GM12878 (cell line): ENCODE measurements at regions not wholly inside any gene's neighbourhood (a gene's known extent, or its start where the extent isn't known, plus 50 kb on each side); places are given as distances from the start of the nearest gene placed in this dataset.

Experiments used
- ATAC-seq: fragments of 200-7000 bp; cut with Tn5 transposase; 3 replicates; pipeline ENCODE4 v1.9.1; 2020; ENCODE audit warnings: mild to moderate bottlenecking, moderate library complexity
- BruUV-seq: library from RNA; stranded (reverse); fragments of 400-500 nt; replicated peaks from 2 replicates; lab custom pipeline; 2021; lab: Mats Ljungman, UMichigan
- CTCF ChIA-PET: fragments of 300-600 bp; sonication (Branson Sonifier 250); formaldehyde crosslinking; extraction: SDS; loops from one replicate; lab custom pipeline; 2021; ENCODE audit warnings: inconsistent platforms; lab: Yijun Ruan, JAX
- POLR2A ChIA-PET: fragments of 350-600 bp; formaldehyde crosslinking; extraction: SDS; loops from one replicate; lab custom pipeline; 2021; ENCODE audit warnings: inconsistent platforms; lab: Charles Lee
- RAD21 ChIA-PET: fragments of 300-600 bp; sonication (Branson Sonifier 250); formaldehyde crosslinking; loops from one replicate; lab custom pipeline; 2023; ENCODE audit warnings: antibody characterized with exemption; ENCODE audit not compliant: unreplicated experiment; lab: Charles Lee
- SMC1A ChIA-PET: fragments of 300-600 bp; sonication (Branson Sonifier 250); formaldehyde crosslinking; loops from one replicate; lab custom pipeline; 2023; ENCODE audit not compliant: unreplicated experiment, uncharacterized antibody; lab: Charles Lee
- DNase-seq: peaks from one replicate; pipeline ENCODE4 v3.0.0-alpha.2; 2011; ENCODE audit warnings: low read depth, low spot score
- FAIRE-seq: peaks from 3 replicates; lab custom pipeline; 2011; peaks lifted over from hg19 to GRCh38; lab: Jason Lieb, UNC
- H2AFZ ChIP-seq: 2 replicates; pipeline ENCODE4 v1.6.0; 2011; ENCODE audit warnings: low read depth, low read length, control low read depth; ENCODE audit not compliant: control insufficient read depth
- H3K27ac ChIP-seq: 2 replicates; pipeline ENCODE4 v1.5.1; 2011; ENCODE audit warnings: control low read depth; ENCODE audit not compliant: control insufficient read depth, insufficient read depth
- H3K27me3 ChIP-seq, 2 experiments: replicated peaks in 1 of 2; 2 replicates each; pipeline versions ENCODE4 v1.6.0 to v1.6.1; 2011; ENCODE audit warnings: low read length in 1 of 2; ENCODE audit not compliant: control insufficient read depth in 2 of 2, insufficient read depth in 2 of 2
- H3K36me3 ChIP-seq, 2 experiments: 2 replicates each; pipeline ENCODE4 v1.5.1; 2011; ENCODE audit warnings: low read length in 1 of 2; ENCODE audit not compliant: control insufficient read depth in 2 of 2, insufficient read depth in 2 of 2
- H3K4me1 ChIP-seq: 2 replicates; pipeline ENCODE4 v1.6.1; 2011; ENCODE audit warnings: mild to moderate bottlenecking, low read length, moderate library complexity, mixed read lengths; ENCODE audit not compliant: control insufficient read depth, insufficient read depth
- H3K4me2 ChIP-seq: 2 replicates; pipeline ENCODE4 v1.6.0; 2011; ENCODE audit warnings: control low read depth; ENCODE audit not compliant: control insufficient read depth, insufficient read depth
- H3K4me3 ChIP-seq: fragments of 200-600 bp; sonication (generic); 2 replicates; pipeline ENCODE4 v1.5.1; 2016
- H3K79me2 ChIP-seq: 2 replicates; pipeline ENCODE4 v1.6.0; 2011; ENCODE audit warnings: low read length; ENCODE audit not compliant: control insufficient read depth, insufficient read depth
- H3K9ac ChIP-seq: 2 replicates; pipeline ENCODE4 v1.8.0; 2011; ENCODE audit warnings: low read length, control low read depth, mixed read lengths; ENCODE audit not compliant: control insufficient read depth, insufficient read depth
- H3K9me3 ChIP-seq: replicated peaks from 3 replicates; pipeline ENCODE4 v1.5.1; 2011; ENCODE audit warnings: mild to moderate bottlenecking, low read length; ENCODE audit not compliant: control insufficient read depth, insufficient read depth
- H4K20me1 ChIP-seq: 2 replicates; pipeline ENCODE4 v1.6.0; 2011; ENCODE audit not compliant: control insufficient read depth, insufficient read depth
- CHD1 ChIP-seq: IDR thresholded peaks from 2 replicates; pipeline ENCODE4 v1.6.1; 2012; ENCODE audit warnings: low read depth, low read length, improper control_type of control experiment
- SRF ChIP-seq, 2 experiments: IDR thresholded peaks; 2 replicates each; pipeline ENCODE4 v1.6.1; 2011; ENCODE audit warnings: low read depth in 2 of 2, low read length in 2 of 2, mild to moderate bottlenecking in 1 of 2, moderate library complexity in 1 of 2
- STAT3 ChIP-seq: IDR thresholded peaks from 2 replicates; pipeline ENCODE4 v1.6.1; 2011; ENCODE audit warnings: low read depth, low read length, improper control_type of control experiment
- SUZ12 ChIP-seq: fragments of 200-600 bp; sonication (generic); IDR thresholded peaks from one replicate; pipeline ENCODE4 v1.6.1; 2018; ENCODE audit warnings: antibody characterized with exemption, mild to moderate bottlenecking; ENCODE audit not compliant: unreplicated experiment
- WGBS: methylation state at CpG from one replicate; pipeline ENCODE4 v1.1.6; 2016; ENCODE audit warnings: low lambda C conversion rate; ENCODE audit not compliant: insufficient replicate concordance, insufficient coverage; ENCODE audit errors: missing lambda C conversion rate; 5-methylcytosine and 5-hydroxymethylcytosine counted together
- in situ Hi-C: fragments of 300-500 bp; cut with MboI; formaldehyde crosslinking; loops from 9 replicates; pipeline ENCODE4 v1.14.3; 2018; ENCODE audit warnings: mixed read lengths
- intact Hi-C: fragments of 100-400 bp; cut with micrococcal nuclease; formaldehyde crosslinking; loops from one replicate; pipeline ENCODE4 v1.14.2; 2022; ENCODE audit not compliant: unreplicated experiment
- TF ChIP-seq, protein P1 (sequence below): IDR thresholded peaks from 2 replicates; pipeline ENCODE4 v1.6.1; 2012; ENCODE audit warnings: low read length, inconsistent platforms
- TF ChIP-seq, protein P2 (sequence below), 3 experiments: IDR thresholded peaks in 2 of 3; conservative IDR thresholded peaks in 1 of 3; 2 replicates each; pipeline ENCODE4 v1.5.1; 2011; ENCODE audit warnings: low read depth in 3 of 3, low read length in 3 of 3, mild to moderate bottlenecking in 3 of 3, control low read depth in 2 of 3, moderate library complexity in 2 of 3, inconsistent platforms in 1 of 3, mixed read lengths in 1 of 3; ENCODE audit not compliant: control insufficient read depth in 2 of 3, insufficient read depth in 1 of 3; ENCODE audit errors: extremely low read depth in 1 of 3

- TF ChIP-seq, protein P1, sequence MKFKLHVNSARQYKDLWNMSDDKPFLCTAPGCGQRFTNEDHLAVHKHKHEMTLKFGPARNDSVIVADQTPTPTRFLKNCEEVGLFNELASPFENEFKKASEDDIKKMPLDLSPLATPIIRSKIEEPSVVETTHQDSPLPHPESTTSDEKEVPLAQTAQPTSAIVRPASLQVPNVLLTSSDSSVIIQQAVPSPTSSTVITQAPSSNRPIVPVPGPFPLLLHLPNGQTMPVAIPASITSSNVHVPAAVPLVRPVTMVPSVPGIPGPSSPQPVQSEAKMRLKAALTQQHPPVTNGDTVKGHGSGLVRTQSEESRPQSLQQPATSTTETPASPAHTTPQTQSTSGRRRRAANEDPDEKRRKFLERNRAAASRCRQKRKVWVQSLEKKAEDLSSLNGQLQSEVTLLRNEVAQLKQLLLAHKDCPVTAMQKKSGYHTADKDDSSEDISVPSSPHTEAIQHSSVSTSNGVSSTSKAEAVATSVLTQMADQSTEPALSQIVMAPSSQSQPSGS: no peak
- TF ChIP-seq SUZ12: peak; percentile 100
- ATAC-seq: no peak
These were observed 123.4 kb downstream of the ANKRD30BL start for GRCh38 chr2:132038179-132038882.

DNA sequence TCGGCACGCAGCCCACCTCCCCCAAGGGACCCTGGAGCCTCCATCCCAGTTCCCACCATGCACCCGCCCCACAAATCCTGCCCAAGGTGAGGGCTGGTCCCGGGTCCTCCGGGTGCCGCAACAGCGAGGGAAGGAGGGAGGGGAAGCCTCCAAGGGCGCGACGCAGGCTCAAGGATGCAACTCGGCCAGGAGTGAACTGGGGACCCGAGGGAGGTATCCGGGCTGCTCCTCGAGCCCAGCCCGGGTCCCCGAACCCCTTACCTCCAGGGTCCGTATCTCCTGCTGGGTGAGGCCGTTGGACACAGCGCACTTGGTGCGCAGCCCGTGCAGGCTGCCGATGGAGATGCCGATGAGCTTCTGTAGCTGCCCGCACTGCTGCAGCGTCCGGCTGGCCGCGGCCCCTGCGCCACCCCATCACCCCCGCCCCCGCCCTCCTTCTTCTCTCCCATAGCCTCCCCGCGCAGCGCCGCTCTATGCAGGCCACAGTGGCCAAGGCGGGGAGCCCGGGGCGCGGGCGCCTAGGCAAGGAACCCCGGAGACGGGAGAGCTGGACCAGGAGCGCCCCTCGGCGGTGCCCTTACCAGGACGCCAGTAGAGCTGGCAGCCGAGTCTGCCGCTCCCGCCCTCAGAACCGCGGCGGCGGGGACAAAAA, 124.1 kb downstream of the ANKRD30BL start:
- Histone ChIP-seq H3K36me3 (no peaks in the 10 kb centered on the region), H3K4me1 (no peaks in the 10 kb centered on the region), H3K4me2 (no peak overlapping the region), H3K9me3 (no peaks in the 10 kb centered on the region), H4K20me1 (no peaks in the 10 kb centered on the region), H3K27ac (no peak overlapping the region), H2AFZ (no peak overlapping the region), H3K4me3 (no peak overlapping the region), H3K79me2 (no peaks in the 10 kb centered on the region), H3K9ac (no peak overlapping the region), H3K27me3 (peaks cover 0 to 8% of the 10 kb centered on the region in 2 experiments; a peak in 3 of 4 replicates)
- ATAC-seq (no peak), DNase-seq (no peak), FAIRE-seq (no peak)
- no TSS peak for BruUV-seq
- in situ Hi-C loops: no loop called here
- TF ChIP-seq CHD1: no peak
- no peak for TF ChIP-seq STAT3
- no peak for TF ChIP-seq SRF (IDR thresholded peaks at IDR 0.05; ENCODE audit: low read depth in 2 of 2, low read length in 2 of 2)
- TF ChIP-seq, protein P2, sequence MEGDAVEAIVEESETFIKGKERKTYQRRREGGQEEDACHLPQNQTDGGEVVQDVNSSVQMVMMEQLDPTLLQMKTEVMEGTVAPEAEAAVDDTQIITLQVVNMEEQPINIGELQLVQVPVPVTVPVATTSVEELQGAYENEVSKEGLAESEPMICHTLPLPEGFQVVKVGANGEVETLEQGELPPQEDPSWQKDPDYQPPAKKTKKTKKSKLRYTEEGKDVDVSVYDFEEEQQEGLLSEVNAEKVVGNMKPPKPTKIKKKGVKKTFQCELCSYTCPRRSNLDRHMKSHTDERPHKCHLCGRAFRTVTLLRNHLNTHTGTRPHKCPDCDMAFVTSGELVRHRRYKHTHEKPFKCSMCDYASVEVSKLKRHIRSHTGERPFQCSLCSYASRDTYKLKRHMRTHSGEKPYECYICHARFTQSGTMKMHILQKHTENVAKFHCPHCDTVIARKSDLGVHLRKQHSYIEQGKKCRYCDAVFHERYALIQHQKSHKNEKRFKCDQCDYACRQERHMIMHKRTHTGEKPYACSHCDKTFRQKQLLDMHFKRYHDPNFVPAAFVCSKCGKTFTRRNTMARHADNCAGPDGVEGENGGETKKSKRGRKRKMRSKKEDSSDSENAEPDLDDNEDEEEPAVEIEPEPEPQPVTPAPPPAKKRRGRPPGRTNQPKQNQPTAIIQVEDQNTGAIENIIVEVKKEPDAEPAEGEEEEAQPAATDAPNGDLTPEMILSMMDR (IDR thresholded peaks at IDR 0.05 in 2 of 3, conservative IDR thresholded peaks at IDR 0.05 in 1 of 3; ENCODE audit: control insufficient read depth in 2 of 3, extremely low read depth in 1 of 3, insufficient read depth in 1 of 3, low read depth in 3 of 3, low read length in 3 of 3): 0 out of 6 replicates have a peak, but pooled peaks of 1 of the 3 experiments have one; percentile 1
- WGBS: 13% methylated on average over 18 of the region's 53 CpGs
- ChIA-PET POLR2A (no interaction called here), CTCF (no interaction called here), RAD21 (no interaction called here), SMC1A (no interaction called here)
- intact Hi-C loops: no loop called here

More at GRCh38 chr2:132038179-132038882, 123.4 kb downstream of the ANKRD30BL start:
- ChIA-PET CTCF (no interaction called here), POLR2A (no interaction called here), RAD21 (interaction anchor here (0.7 kb wide), 1 partner anchor 122 kb away, joined by 4 read pairs; no protein-coding TSS in a partner anchor), SMC1A (no interaction called here)
- H2AFZ ChIP-seq: no peak overlapping the region
- H3K9me3 ChIP-seq: no peaks in the 10 kb centered on the region
- peaks cover 0 to 8% of the 10 kb centered on the region in 2 experiments; a peak in 3 of 4 replicates for H3K27me3 ChIP-seq
- intact Hi-C loops (no loop called here), in situ Hi-C loops (no loop called here)
- H3K4me2 ChIP-seq: no peak overlapping the region
- H3K36me3 ChIP-seq: no peaks in the 10 kb centered on the region
- no peak overlapping the region for H3K9ac ChIP-seq
- no peak overlapping the region for H3K4me3 ChIP-seq
- H4K20me1 ChIP-seq: no peaks in the 10 kb centered on the region
- no peak for FAIRE-seq
- no peak for DNase-seq
- H3K4me1 ChIP-seq: no peaks in the 10 kb centered on the region
- H3K79me2 ChIP-seq: no peaks in the 10 kb centered on the region
- no peak overlapping the region for H3K27ac ChIP-seq
- WGBS: 9% methylated on average over 37 of the region's 84 CpGs
- no TSS peak for BruUV-seq
